ENCODE measurements at regions not wholly inside any gene's neighbourhood (a gene's known extent, or its start where the extent isn't known, plus 50 kb on each side); places are given as distances from the start of the nearest gene placed in this dataset.

GRCh38 chr2:81250270-81250669 is 945.7 kb upstream of the LRRTM1 start:
- no peak for TF ChIP-seq CTCF (conservative IDR thresholded peaks at IDR 0.05; ENCODE audit: low read length)
- no peak for TF ChIP-seq EZH2phosphoT487 (IDR thresholded peaks at IDR 0.05; ENCODE audit: borderline replicate concordance)

All from Loucy (cell line).